Hepatocyte (in vitro differentiated cells): ENCODE measurements at regions not wholly inside any gene's neighbourhood (a gene's known extent, or its start where the extent isn't known, plus 50 kb on each side); places are given as distances from the start of the nearest gene placed in this dataset.

ENCODE experiments used
- DNase-seq: peaks from one replicate; pipeline ENCODE4 v3.0.0-alpha.2; 2016; ENCODE audit warnings: low spot score
- H2AFZ ChIP-seq: fragments of 200-600 bp; sonication (generic); 2 replicates; pipeline ENCODE4 v1.6.0; 2016; ENCODE audit warnings: antibody characterized with exemption, mild to moderate bottlenecking
- H3K27ac ChIP-seq: fragments of 200-600 bp; sonication (generic); 2 replicates; pipeline ENCODE4 v1.5.1; 2016; ENCODE audit warnings: mild to moderate bottlenecking
- H3K27me3 ChIP-seq: fragments of 200-600 bp; sonication (generic); 2 replicates; pipeline ENCODE4 v1.6.1; 2016
- H3K36me3 ChIP-seq: fragments of 200-600 bp; sonication (generic); replicated peaks from 2 replicates; pipeline ENCODE4 v1.5.1; 2016; ENCODE audit warnings: low read depth; ENCODE audit not compliant: insufficient read depth
- H3K4me1 ChIP-seq: fragments of 200-600 bp; sonication (generic); 2 replicates; pipeline ENCODE4 v1.5.1; 2016; ENCODE audit warnings: mild to moderate bottlenecking, moderate library complexity; ENCODE audit not compliant: insufficient read depth
- H3K4me2 ChIP-seq: fragments of 200-600 bp; sonication (generic); 2 replicates; pipeline ENCODE4 v1.6.0; 2016
- H3K4me3 ChIP-seq: fragments of 200-600 bp; sonication (generic); 2 replicates; pipeline ENCODE4 v1.5.1; 2016; ENCODE audit warnings: mild to moderate bottlenecking
- H3K79me2 ChIP-seq: fragments of 200-600 bp; sonication (generic); 2 replicates; pipeline ENCODE4 v1.6.0; 2017; ENCODE audit warnings: mild to moderate bottlenecking
- H3K9me2 ChIP-seq: fragments of 200-600 bp; sonication (generic); replicated peaks from 2 replicates; pipeline ENCODE4 v1.6.0; 2017; ENCODE audit warnings: mild to moderate bottlenecking; ENCODE audit not compliant: insufficient read depth
- H3K9me3 ChIP-seq: fragments of 200-600 bp; sonication (generic); 2 replicates; pipeline ENCODE4 v1.5.1; 2016; ENCODE audit warnings: low read depth, mild to moderate bottlenecking
- H4K20me1 ChIP-seq: fragments of 200-600 bp; sonication (generic); 2 replicates; pipeline ENCODE4 v1.6.0; 2016; ENCODE audit warnings: mild to moderate bottlenecking; ENCODE audit not compliant: insufficient read depth, poor library complexity, severe bottlenecking
- EZH2 ChIP-seq: fragments of 200-600 bp; sonication (generic); IDR thresholded peaks from 2 replicates; pipeline ENCODE4 v1.6.1; 2016; ENCODE audit warnings: antibody characterized with exemption, mild to moderate bottlenecking, borderline replicate concordance
- EZH2phosphoT487 ChIP-seq: fragments of 200-600 bp; sonication (generic); IDR thresholded peaks from one replicate; pipeline ENCODE4 v1.6.1; 2018; ENCODE audit warnings: antibody characterized with exemption, mild to moderate bottlenecking, low read depth, moderate library complexity; ENCODE audit not compliant: unreplicated experiment, severe bottlenecking
- WGBS: methylation state at CpG from one replicate; pipeline ENCODE4 v1.1.6; 2016; ENCODE audit warnings: low lambda C conversion rate; ENCODE audit errors: missing lambda C conversion rate; 5-methylcytosine and 5-hydroxymethylcytosine counted together
- TF ChIP-seq, protein P1 (sequence below): fragments of 200-600 bp; sonication (generic); IDR thresholded peaks from 2 replicates; pipeline ENCODE4 v1.5.1; 2016; ENCODE audit warnings: antibody characterized with exemption, mild to moderate bottlenecking; ENCODE audit not compliant: poor library complexity

DNA sequence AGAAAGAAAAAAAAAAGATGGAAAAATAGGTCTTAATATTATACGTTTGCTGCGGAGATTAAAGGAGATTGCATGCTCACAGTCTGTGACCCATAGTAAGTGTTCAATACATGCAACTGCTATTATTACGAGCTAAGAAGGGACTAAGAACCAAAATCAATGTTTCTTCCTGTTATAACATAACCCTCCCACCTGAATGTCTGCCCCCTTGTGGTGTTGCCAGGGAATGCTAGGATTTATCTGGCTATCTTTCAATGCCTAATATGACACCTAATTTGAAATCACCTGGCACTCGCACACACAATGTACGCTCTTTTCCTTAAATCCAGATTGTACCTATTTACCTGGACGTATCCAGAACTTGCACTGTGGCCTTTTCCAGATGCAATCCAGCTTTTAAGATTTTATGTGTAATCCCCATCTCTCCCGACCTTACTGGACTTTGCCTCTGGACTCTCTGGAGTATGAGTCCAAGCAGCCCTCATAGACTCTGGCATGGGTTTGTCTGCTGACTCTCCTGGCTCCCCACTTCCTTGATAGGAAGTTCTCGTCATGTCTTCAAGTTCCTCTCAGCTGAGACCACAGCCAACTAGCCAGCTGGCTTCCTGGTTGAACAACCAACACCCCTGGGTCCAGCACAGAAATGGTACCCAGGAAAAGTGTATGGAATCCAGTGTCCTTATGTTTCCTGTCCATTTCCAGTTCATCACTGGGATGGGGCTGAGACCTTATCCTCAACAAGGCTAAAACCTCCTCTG is 151.5 kb downstream of the CCDC34 start:
- Histone ChIP-seq H4K20me1 (no peaks in the 10 kb centered on the region), H3K27me3 (no peaks in the 10 kb centered on the region), H3K4me3 (no peak overlapping the region), H3K36me3 (no peaks in the 10 kb centered on the region), H3K4me1 (peaks cover 47% of the 10 kb centered on the region), H3K9me3 (no peaks in the 10 kb centered on the region), H3K79me2 (no peaks in the 10 kb centered on the region), H2AFZ (no peak overlapping the region), H3K4me2 (no peak overlapping the region), H3K27ac (no peak overlapping the region), H3K9me2 (no peaks in the 10 kb centered on the region)
- 96% methylated on average over 8 of the region's 8 CpGs for WGBS
- no peak for DNase-seq
- no peak for TF ChIP-seq EZH2
- TF ChIP-seq, protein P1, sequence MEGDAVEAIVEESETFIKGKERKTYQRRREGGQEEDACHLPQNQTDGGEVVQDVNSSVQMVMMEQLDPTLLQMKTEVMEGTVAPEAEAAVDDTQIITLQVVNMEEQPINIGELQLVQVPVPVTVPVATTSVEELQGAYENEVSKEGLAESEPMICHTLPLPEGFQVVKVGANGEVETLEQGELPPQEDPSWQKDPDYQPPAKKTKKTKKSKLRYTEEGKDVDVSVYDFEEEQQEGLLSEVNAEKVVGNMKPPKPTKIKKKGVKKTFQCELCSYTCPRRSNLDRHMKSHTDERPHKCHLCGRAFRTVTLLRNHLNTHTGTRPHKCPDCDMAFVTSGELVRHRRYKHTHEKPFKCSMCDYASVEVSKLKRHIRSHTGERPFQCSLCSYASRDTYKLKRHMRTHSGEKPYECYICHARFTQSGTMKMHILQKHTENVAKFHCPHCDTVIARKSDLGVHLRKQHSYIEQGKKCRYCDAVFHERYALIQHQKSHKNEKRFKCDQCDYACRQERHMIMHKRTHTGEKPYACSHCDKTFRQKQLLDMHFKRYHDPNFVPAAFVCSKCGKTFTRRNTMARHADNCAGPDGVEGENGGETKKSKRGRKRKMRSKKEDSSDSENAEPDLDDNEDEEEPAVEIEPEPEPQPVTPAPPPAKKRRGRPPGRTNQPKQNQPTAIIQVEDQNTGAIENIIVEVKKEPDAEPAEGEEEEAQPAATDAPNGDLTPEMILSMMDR: peak; percentile 34

DNA sequence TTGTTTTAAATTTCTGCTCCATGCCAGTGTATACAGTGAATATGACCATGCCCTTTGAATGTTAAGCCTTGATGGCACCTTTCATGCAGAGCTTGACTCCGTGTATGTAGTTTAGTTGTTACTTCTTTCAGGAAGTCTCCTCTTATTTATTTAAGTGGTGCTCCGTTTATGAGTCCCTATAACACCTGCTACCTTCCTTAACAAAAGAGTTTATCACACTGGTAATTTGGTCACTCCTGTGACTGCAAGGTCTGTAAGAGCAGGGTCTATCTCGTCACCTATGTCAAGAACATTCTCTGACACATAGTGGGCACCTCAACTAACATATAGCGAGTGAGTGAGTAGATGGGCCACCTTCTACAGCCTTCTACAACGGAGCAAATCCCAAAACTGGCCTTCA is 152.5 kb downstream of the CCDC34 start:
- no peaks in the 10 kb centered on the region for H3K36me3 ChIP-seq
- H3K4me1 ChIP-seq: peaks cover 47% of the 10 kb centered on the region
- no peaks in the 10 kb centered on the region for H3K27me3 ChIP-seq
- TF ChIP-seq EZH2phosphoT487 (no peak), EZH2 (no peak)
- TF ChIP-seq, protein P1: no peak
- H3K4me2 ChIP-seq: no peak overlapping the region
- H3K27ac ChIP-seq: peak overlapping the region; percentile 83
- H2AFZ ChIP-seq: no peak overlapping the region
- no peak overlapping the region for H3K4me3 ChIP-seq
- H3K9me2 ChIP-seq: no peaks in the 10 kb centered on the region
- DNase-seq: no peak
- H3K79me2 ChIP-seq: no peaks in the 10 kb centered on the region
- no peaks in the 10 kb centered on the region for H4K20me1 ChIP-seq
- WGBS: 76% methylated on average over 5 of the region's 5 CpGs
- no peaks in the 10 kb centered on the region for H3K9me3 ChIP-seq

DNA sequence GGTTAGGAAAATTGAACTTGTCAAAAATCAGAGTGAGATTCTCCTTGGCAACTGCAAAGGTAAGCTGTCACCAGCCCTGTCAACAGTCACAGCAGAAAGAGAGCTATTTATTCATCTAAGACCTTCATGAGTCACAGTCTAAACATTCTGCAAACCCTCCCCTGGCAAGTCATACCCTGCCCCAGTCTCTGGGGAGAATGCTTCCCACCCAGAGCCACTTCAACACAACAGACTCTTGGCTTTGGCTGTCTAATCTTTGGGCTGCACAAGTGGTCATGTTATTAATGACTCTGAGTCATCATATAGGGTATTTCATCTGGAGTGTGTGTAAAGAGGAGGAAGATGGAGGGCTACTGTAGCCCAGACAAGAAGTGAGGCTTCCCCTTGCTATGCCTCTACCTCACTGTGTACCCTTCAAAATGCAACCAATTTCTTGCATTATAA is 153.4 kb downstream of the CCDC34 start:
- no peaks in the 10 kb centered on the region for H3K27me3 ChIP-seq
- DNase-seq: peak; percentile 74
- no peaks in the 10 kb centered on the region for H3K9me3 ChIP-seq
- H3K9me2 ChIP-seq: no peaks in the 10 kb centered on the region
- H3K36me3 ChIP-seq: no peaks in the 10 kb centered on the region
- no peaks in the 10 kb centered on the region for H4K20me1 ChIP-seq
- peak overlapping the region; percentile 83 for H3K27ac ChIP-seq
- TF ChIP-seq, protein P1: no peak
- peaks cover 50% of the 10 kb centered on the region for H3K4me1 ChIP-seq
- no peak overlapping the region for H2AFZ ChIP-seq
- no peak overlapping the region for H3K4me2 ChIP-seq
- H3K4me3 ChIP-seq: no peak overlapping the region
- no peaks in the 10 kb centered on the region for H3K79me2 ChIP-seq

DNA sequence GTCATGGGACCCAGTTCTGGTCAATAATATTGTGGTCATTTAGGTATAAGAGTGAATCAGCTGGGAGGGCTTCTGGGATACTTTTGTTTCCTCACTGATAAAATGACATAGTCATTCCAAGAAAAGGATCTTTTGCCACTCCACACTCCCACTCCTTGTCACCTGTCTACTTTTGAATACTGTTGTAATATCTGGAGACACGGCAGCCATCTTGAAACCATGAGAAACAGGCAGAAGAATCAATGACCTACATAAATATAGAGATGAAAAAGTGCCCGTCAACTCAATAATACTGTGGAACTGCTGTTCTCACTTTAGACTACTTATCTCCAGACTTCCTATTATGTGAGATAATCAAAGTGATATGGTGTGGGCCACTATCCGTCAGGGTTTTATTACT is 154.2 kb downstream of the CCDC34 start:
- DNase-seq: no peak
- Histone ChIP-seq H3K4me2 (no peak overlapping the region), H3K79me2 (no peaks in the 10 kb centered on the region), H2AFZ (no peak overlapping the region), H3K27ac (peak overlapping the region; percentile 83), H3K4me3 (no peak overlapping the region), H3K9me3 (no peaks in the 10 kb centered on the region), H4K20me1 (no peaks in the 10 kb centered on the region), H3K9me2 (no peaks in the 10 kb centered on the region), H3K36me3 (no peaks in the 10 kb centered on the region), H3K4me1 (peaks cover 52% of the 10 kb centered on the region), H3K27me3 (no peaks in the 10 kb centered on the region)
- 71% methylated on average over 3 of the region's 3 CpGs for WGBS
- TF ChIP-seq EZH2phosphoT487: no peak
- no peak for TF ChIP-seq EZH2
- TF ChIP-seq, protein P1: no peak
